HFFc6 (cell line): ENCODE measurements at regions not wholly inside any gene's neighbourhood (a gene's known extent, or its start where the extent isn't known, plus 50 kb on each side); places are given as distances from the start of the nearest gene placed in this dataset.

Experiments
- DNase-seq: peaks from one replicate; pipeline ENCODE4 v3.0.0-alpha.2; 2018
- H3K27ac Mint-ChIP-seq: 2 replicates; pipeline ENCODE4 v1.8.0; 2020; ENCODE audit warnings: mild to moderate bottlenecking, mixed read lengths
- H3K27me3 Mint-ChIP-seq: 2 replicates; pipeline ENCODE4 v1.8.0; 2021; ENCODE audit warnings: mild to moderate bottlenecking, moderate library complexity, mixed read lengths; ENCODE audit not compliant: insufficient read depth
- H3K36me3 Mint-ChIP-seq: 2 replicates; pipeline ENCODE4 v1.8.0; 2021; ENCODE audit warnings: low read depth, mixed read lengths
- H3K4me1 Mint-ChIP-seq: 2 replicates; pipeline ENCODE4 v1.8.0; 2020; ENCODE audit warnings: low read depth, mixed read lengths
- H3K4me3 Mint-ChIP-seq: 2 replicates; pipeline ENCODE4 v1.8.0; 2020; ENCODE audit warnings: mild to moderate bottlenecking, moderate library complexity, mixed read lengths
- H3K9me3 Mint-ChIP-seq: 2 replicates; pipeline ENCODE4 v1.8.0; 2020; ENCODE audit warnings: mild to moderate bottlenecking, mixed read lengths
- CTCF ChIP-seq: fragments of 200-600 bp; sonication (generic); IDR thresholded peaks from 2 replicates; pipeline ENCODE4 v1.5.0; 2021; ENCODE audit warnings: antibody characterized with exemption, mild to moderate bottlenecking

- H3K27ac Mint-ChIP-seq, result no peak overlapping the region
- no peaks in the 10 kb centered on the region; the same call in none of the 2 replicates for H3K9me3 Mint-ChIP-seq
- no peak for DNase-seq
- H3K36me3 Mint-ChIP-seq, result no peaks in the 10 kb centered on the region
- no peaks in the 10 kb centered on the region for H3K4me1 Mint-ChIP-seq
- no peak for TF ChIP-seq CTCF
- H3K4me3 Mint-ChIP-seq, result no peak overlapping the region
- no peaks in the 10 kb centered on the region for H3K27me3 Mint-ChIP-seq
These were observed 713.3 kb downstream of the GBE1 start for GRCh38 chr3:81048058-81048665.

- H3K4me1 Mint-ChIP-seq, result no peaks in the 10 kb centered on the region
- H3K36me3 Mint-ChIP-seq, result no peaks in the 10 kb centered on the region
- no peaks in the 10 kb centered on the region for H3K27me3 Mint-ChIP-seq
These were observed 715.5 kb downstream of the GBE1 start for GRCh38 chr3:81045976-81046375.

GRCh38 chr3:81045246-81045645 lies 716.2 kb downstream of the GBE1 start:
- Mint-ChIP-seq H3K27ac (no peak overlapping the region), H3K9me3 (peaks cover 7% of the 10 kb centered on the region), H3K27me3 (no peaks in the 10 kb centered on the region), H3K4me3 (no peak overlapping the region), H3K4me1 (no peaks in the 10 kb centered on the region), H3K36me3 (no peaks in the 10 kb centered on the region)
- no peak for DNase-seq
- no peak for TF ChIP-seq CTCF

More at GRCh38 chr3:81045976-81046375, 715.5 kb downstream of the GBE1 start:
- no peak for DNase-seq
- Mint-ChIP-seq H3K9me3 (peaks cover 7% of the 10 kb centered on the region), H3K4me3 (no peak overlapping the region), H3K27ac (no peak overlapping the region)
- no peak for TF ChIP-seq CTCF

GRCh38 chr3:81043660-81044199 lies 717.7 kb downstream of the GBE1 start:
- TF ChIP-seq CTCF, result no peak
- DNase-seq, result no peak
- no peak overlapping the region for H3K27ac Mint-ChIP-seq
- no peak overlapping the region for H3K4me3 Mint-ChIP-seq
- no peaks in the 10 kb centered on the region for H3K27me3 Mint-ChIP-seq
- H3K36me3 Mint-ChIP-seq, result no peaks in the 10 kb centered on the region
- no peaks in the 10 kb centered on the region for H3K4me1 Mint-ChIP-seq
- peaks cover 12% of the 10 kb centered on the region for H3K9me3 Mint-ChIP-seq

- H3K4me3 Mint-ChIP-seq, result no peak overlapping the region
These were observed 718.4 kb downstream of the GBE1 start for GRCh38 chr3:81043009-81043408.

More at GRCh38 chr3:81043009-81043408, 718.4 kb downstream of the GBE1 start:
- no peaks in the 10 kb centered on the region for H3K4me1 Mint-ChIP-seq
- no peak for DNase-seq
- peaks cover 12% of the 10 kb centered on the region for H3K9me3 Mint-ChIP-seq
- H3K27me3 Mint-ChIP-seq, result no peaks in the 10 kb centered on the region
- no peak overlapping the region for H3K27ac Mint-ChIP-seq
- no peaks in the 10 kb centered on the region for H3K36me3 Mint-ChIP-seq
- TF ChIP-seq CTCF, result no peak
